ENCODE measurements at regions not wholly inside any gene's neighbourhood (a gene's known extent, or its start where the extent isn't known, plus 50 kb on each side); places are given as distances from the start of the nearest gene placed in this dataset.

DNA sequence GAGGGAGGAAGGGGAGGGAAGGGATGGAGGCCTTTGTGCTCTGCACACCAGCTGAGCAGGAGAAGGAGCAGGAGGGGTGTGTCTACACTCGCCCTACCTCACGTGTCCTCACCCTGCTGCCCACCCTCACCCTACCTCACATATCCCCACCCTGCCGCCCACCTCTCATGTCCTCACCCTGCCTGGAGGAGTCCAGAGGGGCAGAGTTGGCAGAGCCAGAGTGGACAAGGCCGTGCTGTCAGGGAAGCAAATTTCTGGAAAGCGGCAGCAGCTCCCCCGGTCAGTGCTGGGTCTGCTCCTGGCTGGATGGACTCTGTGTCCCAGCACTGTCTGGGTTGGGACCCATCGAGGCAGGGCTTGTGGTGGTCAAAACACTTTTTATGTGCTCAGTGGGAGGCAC, 799.6 kb downstream of the BRD1 start:
- no peak for FAIRE-seq
- in situ Hi-C loops (cut with HindIII; ENCODE audit: extremely low pct_ligation_motif_present, low pct_unique_long_range_greater_than_20kb) (no loop called here), intact Hi-C loops (cut with micrococcal nuclease; ENCODE audit: unreplicated experiment) (no loop called here)
- Histone ChIP-seq H3K4me2 (ENCODE audit: low read depth, low read length) (no peak overlapping the region), H3K4me1 (ENCODE audit: insufficient read depth, low read length) (no peaks in the 10 kb centered on the region), H3K4me3 (replicated peaks in 1 of 3; ENCODE audit: insufficient read depth in 1 of 3, low read depth in 2 of 3, low read length in 3 of 3) (no peak overlapping the region), H3K27ac (ENCODE audit: extremely low read length, insufficient read depth, low read length) (no peak overlapping the region), H3K27me3 (ENCODE audit: control insufficient read depth in 1 of 2, insufficient read depth in 2 of 2, low read length in 2 of 2) (peaks cover 12 to 66% of the 10 kb centered on the region in 2 experiments; a peak in 4 of 5 replicates), H3K79me2 (ENCODE audit: insufficient read depth, low read length) (no peaks in the 10 kb centered on the region), H2AFZ (ENCODE audit: low read length) (no peak overlapping the region), H3K9ac (ENCODE audit: insufficient read depth, low read depth, low read length) (no peak overlapping the region), H4K20me1 (ENCODE audit: insufficient read depth, low read length) (no peaks in the 10 kb centered on the region), H3K36me3 (replicated peaks in 1 of 2; ENCODE audit: control insufficient read depth in 1 of 2, insufficient read depth in 2 of 2, low read length in 2 of 2) (no peaks in the 10 kb centered on the region), H3K9me3 (ENCODE audit: low read length) (no peaks in the 10 kb centered on the region)
- BruUV-seq (replicated peaks): no TSS peak
- ChIA-PET CTCF (ENCODE audit: low intra/inter-chr PET ratio, low total read pairs) (no interaction called here), POLR2A (no interaction called here)
- no peak for DNase-seq (ENCODE audit: low spot score)
- 0% methylated on average over 4 of the region's 7 CpGs for WGBS (ENCODE audit: low lambda C conversion rate)
- TF ChIP-seq PITX1 (CRISPR knock-in tag; IDR thresholded peaks at IDR 0.05) (no peak), RORA (CRISPR knock-in tag; IDR thresholded peaks at IDR 0.05) (no peak), SRY (CRISPR knock-in tag; IDR thresholded peaks at IDR 0.05) (no peak), ZC3H13 (CRISPR knock-in tag; IDR thresholded peaks at IDR 0.05) (no peak), PRPF4 (IDR thresholded peaks at IDR 0.05; ENCODE audit: low read depth, low read length, poor library complexity, severe bottlenecking) (no peak), ZC3H4 (CRISPR knock-in tag; IDR thresholded peaks at IDR 0.05; ENCODE audit: borderline replicate concordance) (no peak)
- no peak for ATAC-seq

DNA sequence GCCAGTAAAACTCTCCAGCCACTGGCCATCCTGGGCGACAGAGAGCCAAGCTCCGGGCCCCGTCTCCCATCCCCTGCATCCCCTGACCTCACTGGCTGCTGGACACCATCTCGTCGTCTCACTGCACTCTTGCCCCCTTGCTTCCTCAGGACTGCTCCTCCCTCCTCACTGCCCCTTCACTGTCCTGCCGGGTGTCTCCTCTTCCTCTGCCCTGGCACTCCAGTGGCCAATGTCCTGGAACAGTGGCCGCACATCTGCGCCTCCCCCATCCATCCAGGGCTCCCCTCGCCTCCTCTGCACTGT, 800.4 kb downstream of the BRD1 start:
- H3K79me2 ChIP-seq (ENCODE audit: insufficient read depth, low read length): no peaks in the 10 kb centered on the region
- no peak overlapping the region for H2AFZ ChIP-seq (ENCODE audit: low read length)
- peaks cover 12 to 66% of the 10 kb centered on the region in 2 experiments; a peak in 3 of 5 replicates for H3K27me3 ChIP-seq (ENCODE audit: control insufficient read depth in 1 of 2, insufficient read depth in 2 of 2, low read length in 2 of 2)
- H3K36me3 ChIP-seq (replicated peaks in 1 of 2; ENCODE audit: control insufficient read depth in 1 of 2, insufficient read depth in 2 of 2, low read length in 2 of 2): no peaks in the 10 kb centered on the region
- WGBS (ENCODE audit: low lambda C conversion rate): 3% methylated on average over 9 of the region's 9 CpGs
- no peaks in the 10 kb centered on the region for H3K4me1 ChIP-seq (ENCODE audit: insufficient read depth, low read length)
- intact Hi-C loops (cut with micrococcal nuclease; ENCODE audit: unreplicated experiment) (no loop called here), in situ Hi-C loops (cut with HindIII; ENCODE audit: extremely low pct_ligation_motif_present, low pct_unique_long_range_greater_than_20kb) (no loop called here)
- no peaks in the 10 kb centered on the region for H4K20me1 ChIP-seq (ENCODE audit: insufficient read depth, low read length)
- H3K27ac ChIP-seq (ENCODE audit: extremely low read length, insufficient read depth, low read length): no peak overlapping the region
- FAIRE-seq (no peak), DNase-seq (ENCODE audit: low spot score) (no peak), ATAC-seq (no peak)
- no peak overlapping the region for H3K4me3 ChIP-seq (replicated peaks in 1 of 3; ENCODE audit: insufficient read depth in 1 of 3, low read depth in 2 of 3, low read length in 3 of 3)
- CTCF ChIA-PET (ENCODE audit: low intra/inter-chr PET ratio, low total read pairs): no interaction called here
- no peaks in the 10 kb centered on the region for H3K9me3 ChIP-seq (ENCODE audit: low read length)
- no peak overlapping the region for H3K9ac ChIP-seq (ENCODE audit: insufficient read depth, low read depth, low read length)
- H3K4me2 ChIP-seq (ENCODE audit: low read depth, low read length): no peak overlapping the region
- POLR2A ChIA-PET: no interaction called here
- BruUV-seq (replicated peaks): no TSS peak
- TF ChIP-seq, protein P1, sequence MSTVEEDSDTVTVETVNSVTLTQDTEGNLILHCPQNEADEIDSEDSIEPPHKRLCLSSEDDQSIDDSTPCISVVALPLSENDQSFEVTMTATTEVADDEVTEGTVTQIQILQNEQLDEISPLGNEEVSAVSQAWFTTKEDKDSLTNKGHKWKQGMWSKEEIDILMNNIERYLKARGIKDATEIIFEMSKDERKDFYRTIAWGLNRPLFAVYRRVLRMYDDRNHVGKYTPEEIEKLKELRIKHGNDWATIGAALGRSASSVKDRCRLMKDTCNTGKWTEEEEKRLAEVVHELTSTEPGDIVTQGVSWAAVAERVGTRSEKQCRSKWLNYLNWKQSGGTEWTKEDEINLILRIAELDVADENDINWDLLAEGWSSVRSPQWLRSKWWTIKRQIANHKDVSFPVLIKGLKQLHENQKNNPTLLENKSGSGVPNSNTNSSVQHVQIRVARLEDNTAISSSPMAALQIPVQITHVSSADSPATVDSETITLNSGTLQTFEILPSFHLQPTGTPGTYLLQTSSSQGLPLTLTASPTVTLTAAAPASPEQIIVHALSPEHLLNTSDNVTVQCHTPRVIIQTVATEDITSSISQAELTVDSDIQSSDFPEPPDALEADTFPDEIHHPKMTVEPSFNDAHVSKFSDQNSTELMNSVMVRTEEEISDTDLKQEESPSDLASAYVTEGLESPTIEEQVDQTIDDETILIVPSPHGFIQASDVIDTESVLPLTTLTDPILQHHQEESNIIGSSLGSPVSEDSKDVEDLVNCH (CRISPR knock-in tag; IDR thresholded peaks at IDR 0.05): no peak
- TF ChIP-seq NR2F1 (CRISPR knock-in tag; IDR thresholded peaks at IDR 0.05) (no peak), IKZF1 (IDR thresholded peaks at IDR 0.05) (no peak), CBX5 (CRISPR knock-in tag; IDR thresholded peaks at IDR 0.05; ENCODE audit: borderline replicate concordance) (no peak), ZNF354B (CRISPR knock-in tag; IDR thresholded peaks at IDR 0.05) (no peak), HNRNPUL1 (IDR thresholded peaks at IDR 0.05; ENCODE audit: low read depth, low read length) (no peak), MEIS2 (CRISPR knock-in tag; IDR thresholded peaks at IDR 0.05) (no peak), RFX3 (CRISPR knock-in tag; IDR thresholded peaks at IDR 0.05) (no peak)
- TF ChIP-seq, protein P2, sequence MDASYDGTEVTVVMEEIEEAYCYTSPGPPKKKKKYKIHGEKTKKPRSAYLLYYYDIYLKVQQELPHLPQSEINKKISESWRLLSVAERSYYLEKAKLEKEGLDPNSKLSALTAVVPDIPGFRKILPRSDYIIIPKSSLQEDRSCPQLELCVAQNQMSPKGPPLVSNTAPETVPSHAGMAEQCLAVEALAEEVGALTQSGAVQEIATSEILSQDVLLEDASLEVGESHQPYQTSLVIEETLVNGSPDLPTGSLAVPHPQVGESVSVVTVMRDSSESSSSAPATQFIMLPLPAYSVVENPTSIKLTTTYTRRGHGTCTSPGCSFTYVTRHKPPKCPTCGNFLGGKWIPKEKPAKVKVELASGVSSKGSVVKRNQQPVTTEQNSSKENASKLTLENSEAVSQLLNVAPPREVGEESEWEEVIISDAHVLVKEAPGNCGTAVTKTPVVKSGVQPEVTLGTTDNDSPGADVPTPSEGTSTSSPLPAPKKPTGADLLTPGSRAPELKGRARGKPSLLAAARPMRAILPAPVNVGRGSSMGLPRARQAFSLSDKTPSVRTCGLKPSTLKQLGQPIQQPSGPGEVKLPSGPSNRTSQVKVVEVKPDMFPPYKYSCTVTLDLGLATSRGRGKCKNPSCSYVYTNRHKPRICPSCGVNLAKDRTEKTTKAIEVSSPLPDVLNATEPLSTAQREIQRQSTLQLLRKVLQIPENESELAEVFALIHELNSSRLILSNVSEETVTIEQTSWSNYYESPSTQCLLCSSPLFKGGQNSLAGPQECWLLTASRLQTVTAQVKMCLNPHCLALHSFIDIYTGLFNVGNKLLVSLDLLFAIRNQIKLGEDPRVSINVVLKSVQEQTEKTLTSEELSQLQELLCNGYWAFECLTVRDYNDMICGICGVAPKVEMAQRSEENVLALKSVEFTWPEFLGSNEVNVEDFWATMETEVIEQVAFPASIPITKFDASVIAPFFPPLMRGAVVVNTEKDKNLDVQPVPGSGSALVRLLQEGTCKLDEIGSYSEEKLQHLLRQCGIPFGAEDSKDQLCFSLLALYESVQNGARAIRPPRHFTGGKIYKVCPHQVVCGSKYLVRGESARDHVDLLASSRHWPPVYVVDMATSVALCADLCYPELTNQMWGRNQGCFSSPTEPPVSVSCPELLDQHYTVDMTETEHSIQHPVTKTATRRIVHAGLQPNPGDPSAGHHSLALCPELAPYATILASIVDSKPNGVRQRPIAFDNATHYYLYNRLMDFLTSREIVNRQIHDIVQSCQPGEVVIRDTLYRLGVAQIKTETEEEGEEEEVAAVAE (CRISPR knock-in tag; IDR thresholded peaks at IDR 0.05; ENCODE audit: borderline replicate concordance): no peak

Data from HepG2 (cell line).